Osteoblast (primary cell): ENCODE measurements at regions not wholly inside any gene's neighbourhood (a gene's known extent, or its start where the extent isn't known, plus 50 kb on each side); places are given as distances from the start of the nearest gene placed in this dataset.

Source experiments
- DNase-seq: peaks from one replicate; pipeline ENCODE4 v3.0.0; 2011; ENCODE audit warnings: low spot score, mixed read lengths; ENCODE audit not compliant: insufficient read length; ENCODE audit errors: missing footprints
- H2AFZ ChIP-seq: 2 replicates; pipeline ENCODE4 v1.6.0; 2011; ENCODE audit warnings: mild to moderate bottlenecking, low read length
- H3K27ac ChIP-seq: 2 replicates; pipeline ENCODE4 v1.5.1; 2011; ENCODE audit warnings: mild to moderate bottlenecking, low read depth, low read length, moderate library complexity
- H3K27me3 ChIP-seq: 2 replicates; pipeline ENCODE4 v1.6.0; 2012; ENCODE audit warnings: mild to moderate bottlenecking, control low read depth, inconsistent platforms, low read length, moderate library complexity; ENCODE audit not compliant: insufficient read depth
- H3K36me3 ChIP-seq: 2 replicates; pipeline ENCODE4 v1.5.1; 2011; ENCODE audit warnings: mild to moderate bottlenecking, low read length, control low read depth, moderate library complexity; ENCODE audit not compliant: insufficient read depth
- H3K4me1 ChIP-seq: 2 replicates; pipeline ENCODE4 v1.5.1; 2011; ENCODE audit warnings: mild to moderate bottlenecking, low read length, control low read depth, moderate library complexity; ENCODE audit not compliant: insufficient read depth
- H3K4me2 ChIP-seq: 2 replicates; pipeline ENCODE4 v1.6.0; 2011; ENCODE audit warnings: mild to moderate bottlenecking, low read length; ENCODE audit not compliant: insufficient read depth
- H3K4me3 ChIP-seq: fragments of 200-600 bp; sonication (generic); 3 replicates; pipeline ENCODE4 v1.5.1; 2012; ENCODE audit warnings: mild to moderate bottlenecking, low read length, inconsistent platforms; ENCODE audit not compliant: insufficient read depth
- H3K79me2 ChIP-seq: 2 replicates; pipeline ENCODE4 v1.6.0; 2012; ENCODE audit warnings: mild to moderate bottlenecking, low read length, control low read depth, inconsistent platforms; ENCODE audit not compliant: insufficient read depth
- H3K9me3 ChIP-seq: 2 replicates; pipeline ENCODE4 v1.5.1; 2011; ENCODE audit warnings: low read depth, low read length, control low read depth
- H4K20me1 ChIP-seq: 2 replicates; pipeline ENCODE4 v1.6.0; 2012; ENCODE audit warnings: mild to moderate bottlenecking, low read length, control low read depth; ENCODE audit not compliant: insufficient read depth
- TF ChIP-seq, protein P1 (sequence below): IDR thresholded peaks from 2 replicates; pipeline ENCODE4 v1.5.1; 2011; ENCODE audit warnings: mild to moderate bottlenecking, low read depth, low read length, moderate library complexity; ENCODE audit errors: extremely low read depth

DNA sequence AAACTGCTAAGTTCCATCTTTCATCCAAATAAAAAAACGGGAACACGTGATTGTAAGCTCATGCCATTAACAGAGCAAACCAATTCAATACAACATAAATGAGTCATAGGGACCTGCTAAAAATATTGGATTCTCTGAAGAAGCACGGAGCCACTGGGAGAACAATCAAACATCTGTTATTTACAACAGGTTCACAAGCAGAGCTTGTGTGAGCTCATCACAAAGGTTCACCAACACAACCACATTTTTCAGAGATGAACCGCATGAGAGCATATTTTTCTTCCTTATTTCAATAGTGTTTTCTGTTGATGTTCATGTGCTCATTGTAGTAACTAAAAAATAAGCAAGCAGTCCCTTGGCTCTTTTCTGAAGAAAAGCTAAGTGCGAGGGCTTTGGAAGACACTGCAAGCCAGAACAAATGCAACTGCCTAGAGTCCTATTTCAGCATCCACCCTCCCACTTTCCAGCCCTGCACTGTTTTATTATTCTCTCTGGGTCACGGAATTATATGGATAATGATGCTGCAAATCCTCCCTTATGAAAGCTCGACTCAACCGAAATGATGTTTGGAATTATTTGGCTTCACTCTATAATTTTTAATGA is 545.8 kb downstream of the LIG4 start:
- TF ChIP-seq, protein P1, sequence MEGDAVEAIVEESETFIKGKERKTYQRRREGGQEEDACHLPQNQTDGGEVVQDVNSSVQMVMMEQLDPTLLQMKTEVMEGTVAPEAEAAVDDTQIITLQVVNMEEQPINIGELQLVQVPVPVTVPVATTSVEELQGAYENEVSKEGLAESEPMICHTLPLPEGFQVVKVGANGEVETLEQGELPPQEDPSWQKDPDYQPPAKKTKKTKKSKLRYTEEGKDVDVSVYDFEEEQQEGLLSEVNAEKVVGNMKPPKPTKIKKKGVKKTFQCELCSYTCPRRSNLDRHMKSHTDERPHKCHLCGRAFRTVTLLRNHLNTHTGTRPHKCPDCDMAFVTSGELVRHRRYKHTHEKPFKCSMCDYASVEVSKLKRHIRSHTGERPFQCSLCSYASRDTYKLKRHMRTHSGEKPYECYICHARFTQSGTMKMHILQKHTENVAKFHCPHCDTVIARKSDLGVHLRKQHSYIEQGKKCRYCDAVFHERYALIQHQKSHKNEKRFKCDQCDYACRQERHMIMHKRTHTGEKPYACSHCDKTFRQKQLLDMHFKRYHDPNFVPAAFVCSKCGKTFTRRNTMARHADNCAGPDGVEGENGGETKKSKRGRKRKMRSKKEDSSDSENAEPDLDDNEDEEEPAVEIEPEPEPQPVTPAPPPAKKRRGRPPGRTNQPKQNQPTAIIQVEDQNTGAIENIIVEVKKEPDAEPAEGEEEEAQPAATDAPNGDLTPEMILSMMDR: no peak
- H3K9me3 ChIP-seq: peaks cover 4% of the 10 kb centered on the region
- DNase-seq: no peak
- H3K4me2 ChIP-seq: no peak overlapping the region
- no peaks in the 10 kb centered on the region for H3K27me3 ChIP-seq
- H3K4me1 ChIP-seq: no peaks in the 10 kb centered on the region
- no peaks in the 10 kb centered on the region for H3K79me2 ChIP-seq
- H3K36me3 ChIP-seq: no peaks in the 10 kb centered on the region
- H3K4me3 ChIP-seq: no peak overlapping the region
- no peak overlapping the region for H3K27ac ChIP-seq
- H4K20me1 ChIP-seq: no peaks in the 10 kb centered on the region
- H2AFZ ChIP-seq: no peak overlapping the region

DNA sequence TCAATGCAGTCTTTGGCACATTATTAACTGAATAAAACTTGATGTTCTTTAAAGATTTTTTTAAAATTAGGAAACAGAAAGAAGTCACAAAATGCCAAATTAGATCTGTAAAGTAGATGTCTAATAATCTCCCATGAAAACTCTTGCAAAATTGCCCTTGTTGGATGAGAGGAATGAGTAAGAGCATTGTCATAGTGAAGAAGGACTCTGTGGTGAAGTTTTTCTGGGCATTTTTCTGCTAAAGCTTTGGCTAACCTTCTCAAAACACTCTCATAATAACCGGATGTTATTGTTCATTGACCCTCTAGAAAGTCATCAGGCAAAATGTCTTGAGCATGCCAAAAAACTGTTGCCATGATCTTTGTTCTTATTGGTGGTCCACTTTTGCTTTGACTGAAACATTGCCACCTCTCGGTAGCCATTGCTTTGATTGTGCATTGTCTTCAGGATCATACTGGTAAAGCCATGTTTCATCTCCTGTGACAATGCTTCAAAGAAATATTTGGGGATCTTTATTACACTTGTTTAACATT is 549.3 kb downstream of the LIG4 start:
- Histone ChIP-seq H3K27me3 (no peaks in the 10 kb centered on the region), H3K4me1 (no peaks in the 10 kb centered on the region), H3K36me3 (no peaks in the 10 kb centered on the region), H3K4me3 (no peak overlapping the region), H4K20me1 (no peaks in the 10 kb centered on the region), H3K9me3 (peaks cover 4% of the 10 kb centered on the region), H3K4me2 (no peak overlapping the region), H3K79me2 (no peaks in the 10 kb centered on the region), H2AFZ (no peak overlapping the region), H3K27ac (no peak overlapping the region)
- TF ChIP-seq, protein P1: no peak
- DNase-seq: peak; percentile 46

DNA sequence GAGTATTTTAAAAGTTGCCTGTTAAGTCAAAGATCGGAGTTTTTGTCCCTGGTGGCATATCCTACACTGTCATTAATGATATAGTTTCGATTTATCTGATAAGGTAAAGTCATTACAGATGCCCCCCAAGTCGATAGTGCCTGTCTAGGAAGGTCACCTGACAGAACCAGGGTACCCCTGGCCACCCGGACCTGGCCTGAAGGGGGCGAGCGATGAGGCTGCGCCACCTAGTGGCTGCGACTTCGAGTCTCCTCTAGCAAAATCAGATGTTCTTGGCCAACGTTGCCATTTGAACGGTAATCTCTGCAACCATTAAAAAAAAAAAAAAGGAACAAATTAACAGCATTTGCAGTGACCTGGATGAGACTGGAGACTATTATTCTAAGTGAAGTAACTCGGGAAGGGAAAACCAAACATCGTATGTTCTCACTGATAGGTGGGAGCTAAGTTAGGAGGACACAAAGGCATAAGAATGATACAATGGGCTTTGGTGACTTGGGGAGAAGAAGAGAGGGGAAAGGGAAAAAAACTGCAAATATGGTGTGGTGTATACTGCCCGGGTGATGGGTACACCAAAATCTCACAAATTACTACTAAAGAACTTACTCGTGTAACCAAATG is 565.1 kb downstream of the LIG4 start:
- DNase-seq: no peak
- no peak overlapping the region for H2AFZ ChIP-seq
- no peak overlapping the region for H3K27ac ChIP-seq
- no peaks in the 10 kb centered on the region for H4K20me1 ChIP-seq
- peaks cover 3% of the 10 kb centered on the region for H3K4me1 ChIP-seq
- TF ChIP-seq, protein P1: peak; percentile 93
- no peaks in the 10 kb centered on the region for H3K9me3 ChIP-seq
- peak overlapping the region; percentile 38 for H3K4me2 ChIP-seq
- no peak overlapping the region for H3K4me3 ChIP-seq
- peaks cover 5% of the 10 kb centered on the region for H3K79me2 ChIP-seq
- no peaks in the 10 kb centered on the region for H3K36me3 ChIP-seq
- no peaks in the 10 kb centered on the region for H3K27me3 ChIP-seq

DNA sequence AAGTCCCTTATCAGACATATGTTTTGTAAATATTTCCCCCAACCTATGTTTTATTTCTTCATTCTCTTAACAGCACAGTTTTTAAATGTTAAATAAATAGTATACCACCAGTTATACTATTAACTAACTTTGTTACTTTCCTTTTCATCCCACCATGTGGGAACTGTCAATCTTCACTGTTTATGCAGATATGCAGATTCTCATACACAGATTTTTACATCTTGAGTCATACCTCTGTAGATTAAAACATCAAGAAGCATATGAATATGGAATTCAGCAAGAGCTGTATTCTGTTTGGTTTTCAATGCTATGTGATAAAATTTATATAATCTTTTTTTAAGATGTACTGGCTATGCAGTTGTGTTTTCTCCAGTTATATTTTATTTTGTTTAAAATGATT is 566.3 kb downstream of the LIG4 start:
- TF ChIP-seq, protein P1: no peak
- no peaks in the 10 kb centered on the region for H3K36me3 ChIP-seq
- no peaks in the 10 kb centered on the region for H4K20me1 ChIP-seq
- H3K27ac ChIP-seq: no peak overlapping the region
- peaks cover 3% of the 10 kb centered on the region for H3K4me1 ChIP-seq
- no peaks in the 10 kb centered on the region for H3K27me3 ChIP-seq
- no peak overlapping the region for H2AFZ ChIP-seq
- DNase-seq: no peak
- H3K4me3 ChIP-seq: no peak overlapping the region
- no peaks in the 10 kb centered on the region for H3K9me3 ChIP-seq
- H3K4me2 ChIP-seq: peak overlapping the region; percentile 28
- no peaks in the 10 kb centered on the region for H3K79me2 ChIP-seq
